ENCODE measurements at regions not wholly inside any gene's neighbourhood (a gene's known extent, or its start where the extent isn't known, plus 50 kb on each side); places are given as distances from the start of the nearest gene placed in this dataset.

DNA sequence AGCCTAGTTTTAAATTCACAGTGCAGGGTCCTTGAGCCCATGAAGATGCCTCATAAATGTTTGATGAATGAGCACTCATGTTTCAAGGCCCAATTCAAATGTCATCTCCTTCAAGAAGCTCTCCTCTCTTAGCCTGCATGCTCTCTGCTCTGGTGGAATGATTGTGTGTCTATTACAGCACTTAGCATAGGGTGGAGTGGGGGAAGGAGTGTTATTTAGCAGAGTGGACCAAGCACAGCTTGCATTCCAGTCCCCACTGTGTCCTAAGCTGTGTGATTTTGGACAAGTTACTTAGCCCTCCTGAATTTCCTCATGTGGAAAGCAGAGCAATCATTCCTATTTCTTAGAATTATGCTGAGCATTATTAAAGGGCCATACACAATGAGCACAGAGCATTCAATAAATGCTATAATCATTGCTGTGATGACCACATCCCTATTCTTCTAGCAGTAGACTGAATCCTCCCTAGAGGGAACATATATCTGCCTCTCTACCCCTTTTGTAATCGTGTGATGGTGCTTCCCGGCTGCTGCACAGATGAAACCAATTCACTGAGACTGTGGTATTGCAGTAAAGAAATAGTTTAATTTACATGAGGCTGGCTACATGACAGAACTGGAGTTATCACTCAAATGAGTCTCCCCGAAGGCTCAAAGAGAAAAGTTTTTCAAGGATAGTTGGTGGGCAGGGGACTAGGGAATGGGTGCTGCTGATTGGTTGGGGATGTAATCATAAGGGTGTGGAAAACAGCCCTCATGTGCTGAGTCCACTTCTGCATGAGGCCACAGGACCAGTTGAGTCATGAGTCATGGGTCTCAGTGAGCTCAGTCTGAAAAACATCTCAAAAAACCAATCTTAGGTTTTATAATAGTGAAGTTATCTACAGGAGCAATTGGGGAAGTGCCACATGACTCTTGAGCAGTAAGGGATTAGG is 173.4 kb upstream of the NDUFV2 start (continued):
- TF ChIP-seq, protein P1, sequence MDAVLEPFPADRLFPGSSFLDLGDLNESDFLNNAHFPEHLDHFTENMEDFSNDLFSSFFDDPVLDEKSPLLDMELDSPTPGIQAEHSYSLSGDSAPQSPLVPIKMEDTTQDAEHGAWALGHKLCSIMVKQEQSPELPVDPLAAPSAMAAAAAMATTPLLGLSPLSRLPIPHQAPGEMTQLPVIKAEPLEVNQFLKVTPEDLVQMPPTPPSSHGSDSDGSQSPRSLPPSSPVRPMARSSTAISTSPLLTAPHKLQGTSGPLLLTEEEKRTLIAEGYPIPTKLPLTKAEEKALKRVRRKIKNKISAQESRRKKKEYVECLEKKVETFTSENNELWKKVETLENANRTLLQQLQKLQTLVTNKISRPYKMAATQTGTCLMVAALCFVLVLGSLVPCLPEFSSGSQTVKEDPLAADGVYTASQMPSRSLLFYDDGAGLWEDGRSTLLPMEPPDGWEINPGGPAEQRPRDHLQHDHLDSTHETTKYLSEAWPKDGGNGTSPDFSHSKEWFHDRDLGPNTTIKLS (IDR thresholded peaks at IDR 0.05; ENCODE audit: borderline replicate concordance, low read depth): no peak
- TF ChIP-seq ZNF316 (IDR thresholded peaks at IDR 0.05): no peak
- peak; percentile 88; the same call in 1 of the 2 replicates for TF ChIP-seq CBX5 (IDR thresholded peaks at IDR 0.05; ENCODE audit: borderline replicate concordance, low read depth)
- TF ChIP-seq RFX5 (IDR thresholded peaks at IDR 0.05; ENCODE audit: low read depth, low read length): no peak
- no peak for TF ChIP-seq SMARCC2 (IDR thresholded peaks at IDR 0.05; ENCODE audit: low read depth)
- TF ChIP-seq RBM34 (IDR thresholded peaks at IDR 0.05; ENCODE audit: borderline replicate concordance, insufficient read depth, low read length): no peak

- H3K4me3 ChIP-seq: no peak overlapping the region
- H3K9ac ChIP-seq (ENCODE audit: insufficient read depth in 1 of 2, low read depth in 2 of 2, low read length in 2 of 2): no peak overlapping the region
- H4K20me1 ChIP-seq (replicated peaks; ENCODE audit: control insufficient read depth, insufficient read depth, low read length): no peaks in the 10 kb centered on the region
- BruUV-seq (replicated peaks): no TSS peak
- ChIA-PET CTCF (ENCODE audit: low intra/inter-chr PET ratio) (no interaction called here), POLR2A (interaction anchor here (0.6 kb wide), 1 partner anchor 11 kb away, joined by 3 read pairs; no protein-coding TSS in a partner anchor)
- H3K79me2 ChIP-seq (ENCODE audit: control insufficient read depth, insufficient read depth, low read length): no peaks in the 10 kb centered on the region
- in situ Hi-C loops (cut with MboI) (no loop called here), intact Hi-C loops (cut with micrococcal nuclease) (no loop called here)
- 22% methylated on average over 3 of the region's 3 CpGs for WGBS (ENCODE audit: insufficient coverage, low coverage, missing lambda C conversion rate)
- ATAC-seq (no peak), DNase-seq (ENCODE audit: extremely low read depth in 1 of 4, low spot score in 3 of 4) (no peak), FAIRE-seq (no peak)
- no peak overlapping the region for H3K4me2 ChIP-seq (ENCODE audit: insufficient read depth, low read length)
- no peaks in the 10 kb centered on the region; the same call in 2 of the 3 replicates for H3K36me3 ChIP-seq (ENCODE audit: control insufficient read depth, insufficient read depth, low read length)
- no peaks in the 10 kb centered on the region for H3K27me3 ChIP-seq (ENCODE audit: control insufficient read depth in 2 of 2, insufficient read depth in 2 of 2, low read length in 2 of 2)
- no peaks in the 10 kb centered on the region for H3K9me1 ChIP-seq (ENCODE audit: control insufficient read depth, insufficient read depth, low read length)
- 0 out of 5 replicates have a peak, but pooled peaks cover 0 to under 1% of the 10 kb centered on the region in 2 experiments for H3K4me1 ChIP-seq (replicated peaks in 1 of 2; ENCODE audit: control insufficient read depth in 2 of 2, insufficient read depth in 2 of 2, low read length in 2 of 2)
- no peak overlapping the region for H2AFZ ChIP-seq (ENCODE audit: low read depth, low read length)
- no peak overlapping the region for H3K27ac ChIP-seq (ENCODE audit: extremely low read depth, low read depth, low read length)
- peaks cover 26% of the 10 kb centered on the region for H3K9me3 ChIP-seq (replicated peaks; ENCODE audit: control insufficient read depth, insufficient read depth, low read depth, low read length)
- TF ChIP-seq STAT5B (CRISPR knock-in tag; IDR thresholded peaks at IDR 0.05) (no peak), ZNF23 (CRISPR knock-in tag; IDR thresholded peaks at IDR 0.05) (no peak), NFYB (IDR thresholded peaks at IDR 0.05; ENCODE audit: extremely low read depth, insufficient read length) (peak; percentile 13), LARP7 (IDR thresholded peaks at IDR 0.05) (no peak), PKNOX1 (IDR thresholded peaks at IDR 0.05) (peak; percentile 55), CBX2 (IDR thresholded peaks at IDR 0.05; ENCODE audit: insufficient read depth, low read length, poor library complexity, severe bottlenecking) (no peak), ESRRB (CRISPR knock-in tag; IDR thresholded peaks at IDR 0.05; ENCODE audit: borderline replicate concordance) (no peak), FUS (optimal IDR thresholded peaks at IDR 0.05; ENCODE audit: low read depth, low read length) (no peak)
- TF ChIP-seq, protein P2, sequence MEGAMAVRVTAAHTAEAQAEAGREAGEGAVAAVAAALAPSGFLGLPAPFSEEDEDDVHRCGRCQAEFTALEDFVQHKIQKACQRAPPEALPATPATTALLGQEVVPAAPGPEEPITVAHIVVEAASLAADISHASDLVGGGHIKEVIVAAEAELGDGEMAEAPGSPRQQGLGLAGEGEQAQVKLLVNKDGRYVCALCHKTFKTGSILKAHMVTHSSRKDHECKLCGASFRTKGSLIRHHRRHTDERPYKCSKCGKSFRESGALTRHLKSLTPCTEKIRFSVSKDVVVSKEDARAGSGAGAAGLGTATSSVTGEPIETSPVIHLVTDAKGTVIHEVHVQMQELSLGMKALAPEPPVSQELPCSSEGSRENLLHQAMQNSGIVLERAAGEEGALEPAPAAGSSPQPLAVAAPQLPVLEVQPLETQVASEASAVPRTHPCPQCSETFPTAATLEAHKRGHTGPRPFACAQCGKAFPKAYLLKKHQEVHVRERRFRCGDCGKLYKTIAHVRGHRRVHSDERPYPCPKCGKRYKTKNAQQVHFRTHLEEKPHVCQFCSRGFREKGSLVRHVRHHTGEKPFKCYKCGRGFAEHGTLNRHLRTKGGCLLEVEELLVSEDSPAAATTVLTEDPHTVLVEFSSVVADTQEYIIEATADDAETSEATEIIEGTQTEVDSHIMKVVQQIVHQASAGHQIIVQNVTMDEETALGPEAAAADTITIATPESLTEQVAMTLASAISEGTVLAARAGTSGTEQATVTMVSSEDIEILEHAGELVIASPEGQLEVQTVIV (CRISPR knock-in tag; IDR thresholded peaks at IDR 0.05; ENCODE audit: borderline replicate concordance): no peak
Measured at GRCh38 chr18:8930990-8931616, 171.4 kb upstream of the NDUFV2 start.

Data from K562 (cell line).